ENCODE measurements at regions not wholly inside any gene's neighbourhood (a gene's known extent, or its start where the extent isn't known, plus 50 kb on each side); places are given as distances from the start of the nearest gene placed in this dataset.
"Not testable (repeated sequence)": the region's sequence is repeated elsewhere in the genome, so short reads cannot be mapped to it uniquely, and the experiment has no call there.

GRCh38 chr5:17896605-17897004 lies 262.3 kb downstream of the TAF11L14 start:
- no peak for DNase-seq

GRCh38 chr5:17897776-17898175 lies 263.5 kb downstream of the TAF11L14 start:
- no peak for DNase-seq

DNA sequence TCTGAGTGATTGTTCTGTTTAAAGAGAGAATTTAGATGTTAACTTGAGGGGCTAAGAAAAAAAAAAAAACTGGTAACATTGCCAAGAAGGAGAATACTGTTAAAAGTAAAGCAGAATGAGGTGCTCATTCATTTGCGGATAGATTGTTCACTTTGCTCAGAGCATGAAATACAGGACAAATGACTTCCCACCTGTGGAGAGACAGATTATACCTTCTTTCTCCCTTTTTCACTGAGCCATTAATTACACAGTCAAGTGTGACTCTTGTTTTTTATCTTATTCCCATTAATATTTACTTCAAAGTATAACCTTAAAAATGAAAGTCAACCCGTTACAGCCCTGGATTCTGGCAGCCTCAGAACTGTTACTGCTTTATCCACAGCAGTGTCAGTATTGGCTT lies 264.5 kb downstream of the TAF11L14 start:
- DNase-seq, result no peak

DNA sequence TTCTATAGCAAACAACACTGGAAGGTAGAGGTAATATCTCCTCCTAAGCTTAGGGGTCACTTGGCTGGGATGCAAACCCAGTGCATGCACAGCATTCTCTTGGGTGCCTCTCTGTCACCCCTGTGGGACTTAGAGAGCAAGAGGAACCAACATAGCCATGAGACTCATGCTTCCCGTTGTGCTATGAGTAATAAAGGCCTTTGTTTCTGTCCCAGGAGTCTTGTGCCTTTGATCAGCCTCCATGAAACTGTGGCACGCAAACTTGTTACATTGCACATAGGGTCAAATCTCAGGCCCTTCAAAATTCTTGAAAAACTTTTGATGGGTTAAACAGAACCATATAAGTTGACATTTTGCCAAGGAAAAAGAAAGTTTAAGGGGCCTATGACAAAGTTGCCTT lies 272.8 kb downstream of the TAF11L14 start:
- no peak for DNase-seq

DNA sequence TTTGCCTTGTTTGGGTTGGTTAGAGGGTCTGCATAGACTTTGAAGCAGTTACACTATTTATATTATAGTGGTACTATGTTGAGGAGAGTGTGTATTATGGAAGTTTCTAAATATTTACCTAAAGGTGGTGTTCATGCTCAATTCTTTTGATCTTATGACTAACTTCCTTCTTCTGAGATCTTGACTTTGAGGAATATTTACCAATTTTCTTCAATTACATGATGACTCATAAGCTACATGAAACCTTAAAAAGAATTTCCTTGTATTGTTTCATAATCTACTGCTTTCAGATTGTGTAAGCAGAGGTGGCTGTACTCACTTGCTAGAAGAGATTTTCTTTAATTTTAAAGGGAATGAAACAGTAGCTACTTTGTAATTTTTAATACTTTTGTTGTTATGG lies 276.1 kb downstream of the TAF11L14 start:
- DNase-seq, result no peak

DNA sequence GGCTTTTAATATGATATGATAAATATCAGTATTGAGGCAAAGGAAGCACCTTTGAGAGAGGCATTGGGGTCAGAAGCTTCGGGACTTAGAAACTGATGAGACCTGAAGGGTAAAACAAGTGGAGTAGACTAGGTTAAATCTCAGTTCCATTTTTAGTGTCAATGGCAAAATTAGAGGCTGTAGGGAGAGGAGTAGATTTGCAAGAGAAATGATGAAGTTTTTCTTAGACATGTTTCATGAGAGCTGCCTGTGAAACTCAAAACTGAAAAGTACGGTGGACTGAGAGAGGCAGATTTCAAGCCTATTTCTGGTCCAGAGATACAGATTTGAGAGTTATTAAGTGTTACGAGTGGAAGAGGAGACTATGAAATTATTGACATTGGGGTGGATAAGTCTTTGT lies 278.5 kb downstream of the TAF11L14 start:
- DNase-seq, result no peak

GRCh38 chr5:17916446-17916845 lies 282.2 kb downstream of the TAF11L14 start:
- DNase-seq, result no peak

DNA sequence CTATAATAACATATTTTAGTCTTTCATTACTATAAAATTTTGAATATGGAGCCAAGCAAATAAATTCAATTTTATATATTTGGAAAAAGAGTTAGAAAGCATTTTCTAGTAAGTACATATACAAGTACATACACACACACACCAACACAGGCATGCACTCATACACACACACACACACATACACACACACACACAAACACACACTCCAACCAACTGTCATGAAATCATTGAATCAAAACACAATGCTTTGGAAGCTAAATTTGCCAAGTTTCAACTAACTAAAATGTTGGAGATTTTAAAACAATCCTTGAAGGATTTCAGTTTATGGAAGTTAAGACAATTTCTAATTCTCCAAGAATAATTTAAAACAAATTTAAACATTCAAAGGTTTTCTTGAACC lies 283.2 kb downstream of the TAF11L14 start:
- no peak for DNase-seq

DNA sequence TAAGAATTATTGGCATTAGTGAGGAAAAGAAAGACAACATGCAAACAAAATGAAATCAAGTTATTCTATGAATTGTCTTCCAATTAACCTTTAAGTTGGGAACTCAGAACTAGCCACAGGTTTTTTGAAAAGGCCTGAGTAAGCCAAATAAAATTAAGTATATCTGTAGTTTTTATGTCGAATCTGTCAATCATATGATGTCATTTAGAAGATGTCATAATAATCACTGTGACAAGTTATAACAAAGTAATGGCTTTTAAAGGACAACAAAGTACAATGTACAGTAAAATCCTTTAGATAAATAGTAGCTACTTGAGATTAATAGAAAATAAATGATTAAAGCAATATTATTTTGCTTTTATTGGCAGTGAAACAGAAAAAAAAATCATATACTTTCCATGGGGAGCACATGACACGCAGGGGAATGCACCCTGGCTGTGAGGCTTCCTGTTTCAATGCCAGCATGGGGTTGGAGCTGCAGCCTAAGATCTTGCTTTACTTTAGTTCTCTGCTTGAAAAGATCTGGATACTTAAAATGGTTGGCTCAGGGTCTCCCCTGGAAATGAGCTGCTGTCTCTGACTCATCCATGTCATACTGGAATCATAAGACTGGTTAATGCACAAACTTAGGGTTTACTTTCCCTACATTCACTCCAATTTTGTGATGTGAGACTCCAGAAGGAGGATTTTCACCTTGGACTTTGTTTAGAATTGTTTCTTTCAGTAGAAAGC lies 284.3 kb downstream of the TAF11L14 start:
- DNase-seq, result no peak

DNA sequence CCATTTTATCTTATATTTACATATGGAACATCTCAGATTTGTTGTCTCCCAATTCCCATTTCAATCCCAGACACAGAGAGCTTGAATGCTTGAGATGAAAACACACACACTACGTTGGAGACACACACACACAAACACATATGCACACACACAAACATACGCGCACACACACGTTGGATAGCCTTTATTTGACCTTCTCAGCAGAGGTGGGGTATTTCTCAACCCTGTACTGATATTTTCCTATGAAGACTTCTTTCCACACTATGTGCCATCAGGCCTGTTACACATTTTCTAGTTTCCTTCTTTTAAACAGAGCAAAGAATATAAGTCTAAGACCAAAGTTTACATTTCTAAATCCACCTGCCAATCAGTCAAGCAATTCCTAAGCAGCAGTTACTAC lies 291.0 kb downstream of the TAF11L14 start:
- DNase-seq, result no peak

DNA sequence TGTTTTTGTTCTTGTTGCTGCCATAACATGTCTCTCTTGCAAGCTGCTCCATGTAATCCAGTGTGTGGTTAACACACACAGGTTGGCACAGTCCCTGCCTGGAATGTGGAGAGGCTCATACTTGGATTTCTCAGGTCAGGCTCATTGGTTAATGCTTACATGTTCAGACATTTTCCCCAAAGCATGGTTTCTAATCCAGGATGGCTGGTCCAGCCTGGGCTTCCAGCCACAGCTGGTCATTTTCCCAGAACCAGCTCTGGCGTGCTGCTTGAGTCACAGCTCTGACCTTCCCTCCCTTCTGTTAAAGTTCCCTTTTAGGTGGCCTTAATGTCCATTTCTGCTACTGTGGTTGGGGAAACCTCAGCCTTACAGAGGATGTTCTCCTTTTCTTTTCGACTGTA lies 294.3 kb downstream of the TAF11L14 start:
- DNase-seq, result no peak

- DNase-seq, result no peak
These were observed 294.9 kb downstream of the TAF11L14 start for GRCh38 chr5:17929171-17929570.

- DNase-seq, result no peak
These were observed 296.1 kb downstream of the TAF11L14 start for GRCh38 chr5:17930346-17930745.

DNA sequence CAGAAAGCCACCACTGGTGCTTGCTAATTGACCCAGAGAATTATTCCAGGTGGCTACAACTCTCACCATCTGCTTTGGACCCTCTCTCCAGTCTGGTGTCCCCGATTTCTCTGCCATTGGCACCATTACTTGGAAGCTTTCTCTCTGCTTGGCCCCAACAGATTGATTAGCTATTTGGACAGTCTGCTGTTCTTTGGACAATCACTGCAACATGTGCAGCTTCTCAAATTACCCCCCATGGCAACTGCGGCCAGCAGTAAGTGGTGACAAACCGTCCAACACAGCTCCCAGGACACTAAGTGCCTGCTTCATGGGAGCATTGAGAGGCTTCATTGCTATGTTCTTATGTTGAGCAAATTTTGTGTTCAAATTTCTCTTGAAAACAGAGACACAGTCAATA lies 309.8 kb downstream of the TAF11L14 start:
- DNase-seq, result no peak

DNA sequence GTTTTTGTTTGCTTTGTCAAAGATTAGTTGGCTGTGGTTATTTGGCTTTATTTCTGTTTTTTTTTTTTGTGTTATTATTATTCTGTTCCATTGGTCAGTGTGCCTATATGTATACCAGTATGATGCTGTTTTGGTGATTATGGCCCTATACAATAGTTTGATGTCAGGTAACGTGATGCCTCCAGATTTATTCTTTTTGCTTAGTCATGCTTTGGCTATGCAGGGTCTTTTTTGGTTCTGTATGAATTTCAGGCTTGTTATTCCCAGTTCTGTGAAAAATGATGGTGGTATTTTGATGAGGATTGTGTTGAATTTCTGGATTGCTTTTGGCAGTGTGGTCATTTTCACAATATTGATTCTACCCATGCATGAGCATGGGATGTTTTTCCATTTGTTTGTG lies 312.8 kb downstream of the TAF11L14 start:
- no peak for DNase-seq

- DNase-seq, result no peak
These were observed 317.3 kb downstream of the TAF11L14 start for GRCh38 chr5:17951392-17952169.

DNA sequence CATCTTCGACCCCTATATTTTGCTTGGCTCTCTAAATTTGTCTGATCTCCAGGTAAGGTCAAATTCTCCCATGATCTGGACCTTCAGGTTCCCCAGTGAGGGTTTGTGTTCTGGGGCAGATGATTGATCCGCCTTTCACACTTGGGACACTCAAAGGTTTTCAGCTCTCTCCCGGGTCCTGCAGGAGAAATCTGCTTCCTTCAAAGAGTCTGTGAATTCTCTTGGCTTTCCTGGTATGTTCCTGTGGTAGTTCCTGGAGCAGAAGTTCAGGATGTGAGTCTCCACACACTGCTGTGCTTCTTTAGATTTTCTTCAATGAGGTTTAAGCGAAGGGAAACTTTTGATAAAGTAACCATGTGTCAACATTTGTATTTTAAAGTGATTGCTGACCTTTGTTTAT lies 318.0 kb downstream of the TAF11L14 start:
- no peak for DNase-seq

GRCh38 chr5:17964067-17964466 lies 329.8 kb downstream of the TAF11L14 start:
- no peak for DNase-seq

DNA sequence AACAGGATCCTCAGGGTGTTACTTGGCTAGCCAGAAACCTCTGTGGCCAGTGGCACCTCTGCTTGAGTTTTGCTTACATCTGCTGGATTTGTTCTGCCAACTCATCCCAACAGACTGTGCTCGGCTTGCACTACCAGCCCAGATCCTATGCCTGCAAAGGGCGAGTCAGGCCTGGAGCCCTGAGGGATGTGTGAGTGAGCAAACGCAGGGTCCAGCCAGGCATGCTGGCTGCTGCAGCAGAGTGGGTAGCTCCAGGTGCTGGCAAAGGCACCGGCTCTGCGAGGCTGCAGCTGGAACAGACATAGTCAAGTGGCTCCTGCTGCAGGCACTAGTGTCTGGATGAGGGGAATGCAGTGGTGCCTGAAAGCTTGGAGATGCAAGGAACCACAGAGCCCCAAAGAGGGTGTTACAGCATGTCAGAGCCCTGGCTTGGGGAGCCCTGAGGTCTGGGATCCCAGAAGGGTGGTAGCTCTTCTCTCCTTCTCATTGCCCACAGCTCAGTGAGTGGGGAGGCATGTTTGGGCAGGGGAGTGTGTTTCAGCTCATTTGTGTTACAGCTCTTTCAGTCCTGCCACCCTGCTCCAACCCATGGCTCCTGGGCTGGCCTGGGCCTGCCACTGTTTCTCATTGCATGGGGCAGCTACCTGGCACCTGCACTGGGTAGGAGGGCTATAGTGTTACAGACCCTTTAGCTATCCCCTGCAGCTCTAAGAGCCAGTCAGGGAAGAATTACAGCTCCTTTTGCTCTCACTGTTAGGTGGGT lies 332.6 kb downstream of the TAF11L14 start:
- no peak for DNase-seq

GRCh38 chr5:17976404-17976803 lies 342.1 kb downstream of the TAF11L14 start:
- DNase-seq, result no peak

DNA sequence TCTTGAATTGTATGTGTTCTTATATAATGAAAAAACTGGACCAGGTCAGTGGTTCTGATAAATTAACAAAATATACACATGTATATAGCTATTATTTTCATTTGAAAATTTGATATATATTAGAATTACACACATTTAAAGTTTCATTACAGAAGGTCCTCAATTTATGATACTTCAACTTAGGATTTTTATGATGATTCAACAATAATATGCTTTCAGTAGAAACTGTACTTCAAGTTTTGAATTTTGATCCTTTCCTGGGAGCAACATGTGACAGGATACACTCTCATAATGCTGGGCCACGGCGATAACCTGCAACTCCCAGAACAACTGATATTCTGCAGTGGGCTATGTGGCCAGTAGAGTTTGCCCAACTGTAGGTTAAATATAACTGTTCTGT lies 344.7 kb downstream of the TAF11L14 start:
- no peak for DNase-seq

DNA sequence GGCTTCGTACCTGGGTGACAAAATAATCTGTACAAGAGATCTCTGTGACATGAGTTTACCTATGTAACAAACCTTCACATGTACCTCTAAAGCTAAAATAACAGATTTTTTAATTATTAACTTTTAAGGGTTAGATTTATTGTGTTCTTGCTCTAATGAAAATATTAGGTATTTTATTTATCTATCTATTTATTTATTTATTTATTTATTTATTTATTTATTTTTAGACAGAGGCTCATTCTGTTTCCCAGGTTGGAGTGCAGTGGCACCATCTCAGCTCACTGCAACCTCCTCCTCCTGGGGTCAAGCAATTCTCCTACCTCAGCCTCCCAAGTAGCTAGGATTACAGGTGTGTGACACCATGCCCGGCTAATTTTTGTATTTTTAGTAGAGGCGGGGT lies 348.4 kb downstream of the TAF11L14 start:
- DNase-seq, result not testable (repeated sequence)

DNA sequence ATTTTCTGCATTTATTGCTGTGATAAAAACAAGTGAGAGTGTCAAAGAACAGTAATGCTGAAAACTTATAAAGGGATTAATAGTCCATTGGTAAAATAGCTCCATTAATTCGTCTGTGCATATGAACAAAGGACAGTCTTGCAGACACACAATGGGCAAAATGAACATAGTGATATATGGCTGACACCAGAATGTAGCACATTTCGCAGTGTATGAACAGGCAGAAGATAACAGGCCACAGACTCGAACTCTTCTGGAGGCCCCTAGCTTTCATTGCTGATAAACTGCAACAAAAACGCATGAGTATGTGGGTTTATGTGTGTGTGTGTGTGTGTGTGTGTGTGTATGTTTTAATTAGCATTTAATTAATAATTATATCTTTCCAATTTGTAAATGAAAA lies 354.8 kb downstream of the TAF11L14 start:
- no peak for DNase-seq

Measured in GF-D8 (cell line).